Testis (tissue), 2 donors: ENCODE measurements at regions not wholly inside any gene's neighbourhood (a gene's known extent, or its start where the extent isn't known, plus 50 kb on each side); places are given as distances from the start of the nearest gene placed in this dataset.
"Not testable (repeated sequence)": the region's sequence is repeated elsewhere in the genome, so short reads cannot be mapped to it uniquely, and the experiment has no call there.

ENCODE experiments used
- DNase-seq: peaks from one replicate; pipeline ENCODE4 v3.0.0-alpha.2; 2019
- H3K27ac ChIP-seq, 2 donors: fragments of 200-600 bp; sonication (generic); one replicate each; pipeline ENCODE4 v1.5.1; 2019
- H3K27me3 ChIP-seq: fragments of 200-600 bp; sonication (generic); one replicate; pipeline ENCODE4 v1.5.1; 2019
- H3K36me3 ChIP-seq: fragments of 200-600 bp; sonication (generic); one replicate; pipeline ENCODE4 v1.5.1; 2017; ENCODE audit warnings: low read depth; ENCODE audit errors: missing control alignments
- H3K4me1 ChIP-seq: fragments of 200-600 bp; sonication (generic); one replicate; pipeline ENCODE4 v1.5.1; 2019
- H3K4me3 ChIP-seq, 2 donors: fragments of 200-600 bp; sonication (generic); one replicate each; pipeline ENCODE4 v1.5.1; 2017 to 2019
- H3K9me3 ChIP-seq: fragments of 200-600 bp; sonication (generic); one replicate; pipeline ENCODE4 v1.5.1; 2017
- POLR2A ChIP-seq: fragments of 450-650 bp; IDR thresholded peaks from one replicate; pipeline ENCODE4 v1.6.1; 2017; ENCODE audit warnings: antibody characterized with exemption, mild to moderate bottlenecking, moderate library complexity
- WGBS, 2 donors: methylation state at CpG; one replicate each; pipeline ENCODE4 v1.1.5; 2018; 5-methylcytosine and 5-hydroxymethylcytosine counted together
- intact Hi-C: fragments of 100-400 bp; cut with DNase I; formaldehyde crosslinking; loops from one replicate; pipeline ENCODE4 v1.15.1; 2023; ENCODE audit warnings: low total_unique reads
- TF ChIP-seq, protein P1 (sequence below), 3 experiments: fragments of 450-650 bp in 2 of 3; fragments of 200-600 bp in 1 of 3; sonication (generic) in 1 of 3; IDR thresholded peaks; one replicate each; pipeline ENCODE4 v1.5.1; 2016 to 2019; ENCODE audit warnings: antibody characterized with exemption in 3 of 3, mild to moderate bottlenecking in 2 of 3, moderate library complexity in 1 of 3

- TF ChIP-seq, protein P1, sequence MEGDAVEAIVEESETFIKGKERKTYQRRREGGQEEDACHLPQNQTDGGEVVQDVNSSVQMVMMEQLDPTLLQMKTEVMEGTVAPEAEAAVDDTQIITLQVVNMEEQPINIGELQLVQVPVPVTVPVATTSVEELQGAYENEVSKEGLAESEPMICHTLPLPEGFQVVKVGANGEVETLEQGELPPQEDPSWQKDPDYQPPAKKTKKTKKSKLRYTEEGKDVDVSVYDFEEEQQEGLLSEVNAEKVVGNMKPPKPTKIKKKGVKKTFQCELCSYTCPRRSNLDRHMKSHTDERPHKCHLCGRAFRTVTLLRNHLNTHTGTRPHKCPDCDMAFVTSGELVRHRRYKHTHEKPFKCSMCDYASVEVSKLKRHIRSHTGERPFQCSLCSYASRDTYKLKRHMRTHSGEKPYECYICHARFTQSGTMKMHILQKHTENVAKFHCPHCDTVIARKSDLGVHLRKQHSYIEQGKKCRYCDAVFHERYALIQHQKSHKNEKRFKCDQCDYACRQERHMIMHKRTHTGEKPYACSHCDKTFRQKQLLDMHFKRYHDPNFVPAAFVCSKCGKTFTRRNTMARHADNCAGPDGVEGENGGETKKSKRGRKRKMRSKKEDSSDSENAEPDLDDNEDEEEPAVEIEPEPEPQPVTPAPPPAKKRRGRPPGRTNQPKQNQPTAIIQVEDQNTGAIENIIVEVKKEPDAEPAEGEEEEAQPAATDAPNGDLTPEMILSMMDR (IDR thresholded peaks at IDR 0.05) = no peak
- no peak for TF ChIP-seq POLR2A
- Histone ChIP-seq H3K27ac (no peak overlapping the region), H3K27me3 (no peaks in the 10 kb centered on the region), H3K4me1 (no peaks in the 10 kb centered on the region), H3K4me3 (no peak overlapping the region), H3K36me3 (no peaks in the 10 kb centered on the region), H3K9me3 (no peaks in the 10 kb centered on the region)
- DNase-seq = no peak
- intact Hi-C loops = no loop called here
Measured at GRCh38 chr20:11698124-11698523, 219.6 kb upstream of the BTBD3 start.

DNA sequence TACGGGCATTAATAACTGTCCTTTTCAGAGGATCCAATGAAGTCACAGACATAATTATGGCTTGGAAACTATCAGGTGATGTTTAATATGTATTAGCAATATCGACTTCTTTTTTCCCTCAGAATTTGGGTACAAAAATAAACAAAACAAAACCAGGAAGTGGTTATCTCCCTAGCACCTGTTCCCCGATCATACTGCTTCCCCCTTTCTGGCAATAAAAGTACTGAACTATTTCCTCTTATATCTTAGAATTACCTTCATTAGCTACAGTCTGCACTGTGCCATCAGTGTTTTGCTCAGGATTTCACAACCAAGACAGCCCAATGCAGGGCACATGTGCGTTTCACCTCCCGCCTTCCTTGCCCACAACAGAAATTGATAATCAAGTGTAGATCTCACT is 216.9 kb upstream of the BTBD3 start:
- H3K36me3 ChIP-seq = no peaks in the 10 kb centered on the region
- H3K27me3 ChIP-seq = no peaks in the 10 kb centered on the region
- no peaks in the 10 kb centered on the region for H3K9me3 ChIP-seq
- 74 to 77% methylated on average over 5 of the region's 5 CpGs for WGBS, 2 donors
- no peaks in the 10 kb centered on the region for H3K4me1 ChIP-seq
- TF ChIP-seq POLR2A = no peak
- TF ChIP-seq, protein P1 (IDR thresholded peaks at IDR 0.05) = no peak
- DNase-seq = no peak
- no peak overlapping the region for H3K4me3 ChIP-seq
- intact Hi-C loops = no loop called here
- no peak overlapping the region for H3K27ac ChIP-seq

GRCh38 chr20:11702721-11703518 is 214.8 kb upstream of the BTBD3 start:
- intact Hi-C loops = no loop called here
- DNase-seq = no peak
- Histone ChIP-seq H3K4me1 (no peaks in the 10 kb centered on the region), H3K27ac (no peak overlapping the region), H3K4me3 (no peak overlapping the region), H3K27me3 (no peaks in the 10 kb centered on the region), H3K36me3 (no peaks in the 10 kb centered on the region), H3K9me3 (no peaks in the 10 kb centered on the region)
- no peak for TF ChIP-seq POLR2A
- TF ChIP-seq, protein P1 (IDR thresholded peaks at IDR 0.05) = no peak
- 91 to 98% methylated on average over 2 of the region's 2 CpGs for WGBS, 2 donors

GRCh38 chr20:11705512-11705911 is 212.2 kb upstream of the BTBD3 start:
- TF ChIP-seq, protein P1 (IDR thresholded peaks at IDR 0.05) = no peak
- no peak for TF ChIP-seq POLR2A
- Histone ChIP-seq H3K4me3 (no peak overlapping the region), H3K27ac (no peak overlapping the region), H3K9me3 (no peaks in the 10 kb centered on the region), H3K36me3 (no peaks in the 10 kb centered on the region), H3K27me3 (no peaks in the 10 kb centered on the region), H3K4me1 (no peaks in the 10 kb centered on the region)
- intact Hi-C loops = no loop called here
- no peak for DNase-seq

DNA sequence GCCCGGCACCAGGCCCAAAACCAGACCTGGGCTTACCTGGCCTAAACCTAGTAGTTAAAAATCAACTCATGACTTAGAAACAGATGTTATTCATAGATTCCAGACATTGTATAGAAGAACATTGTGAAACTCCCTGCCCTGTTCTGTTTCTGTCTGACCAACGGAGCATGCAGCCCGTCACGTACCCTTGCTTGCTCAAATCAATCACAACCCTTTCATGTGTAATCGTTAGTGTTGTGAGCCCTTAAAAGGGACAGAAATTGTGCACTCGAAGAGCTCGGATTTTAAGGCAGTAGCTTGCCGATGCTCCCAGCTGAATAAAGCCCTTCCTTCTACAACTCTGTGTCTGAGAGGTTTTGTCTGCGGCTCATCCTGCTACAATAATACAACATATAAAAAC is 209.5 kb upstream of the BTBD3 start:
- WGBS, 2 donors = 90 to 93% methylated on average over 9 of the region's 9 CpGs
- H3K27ac ChIP-seq, intact Hi-C loops, H3K36me3 ChIP-seq, H3K9me3 ChIP-seq, H3K27me3 ChIP-seq, H3K4me3 ChIP-seq, DNase-seq, H3K4me1 ChIP-seq: not testable (repeated sequence)
